ENCODE measurements at regions not wholly inside any gene's neighbourhood (a gene's known extent, or its start where the extent isn't known, plus 50 kb on each side); places are given as distances from the start of the nearest gene placed in this dataset.

DNA sequence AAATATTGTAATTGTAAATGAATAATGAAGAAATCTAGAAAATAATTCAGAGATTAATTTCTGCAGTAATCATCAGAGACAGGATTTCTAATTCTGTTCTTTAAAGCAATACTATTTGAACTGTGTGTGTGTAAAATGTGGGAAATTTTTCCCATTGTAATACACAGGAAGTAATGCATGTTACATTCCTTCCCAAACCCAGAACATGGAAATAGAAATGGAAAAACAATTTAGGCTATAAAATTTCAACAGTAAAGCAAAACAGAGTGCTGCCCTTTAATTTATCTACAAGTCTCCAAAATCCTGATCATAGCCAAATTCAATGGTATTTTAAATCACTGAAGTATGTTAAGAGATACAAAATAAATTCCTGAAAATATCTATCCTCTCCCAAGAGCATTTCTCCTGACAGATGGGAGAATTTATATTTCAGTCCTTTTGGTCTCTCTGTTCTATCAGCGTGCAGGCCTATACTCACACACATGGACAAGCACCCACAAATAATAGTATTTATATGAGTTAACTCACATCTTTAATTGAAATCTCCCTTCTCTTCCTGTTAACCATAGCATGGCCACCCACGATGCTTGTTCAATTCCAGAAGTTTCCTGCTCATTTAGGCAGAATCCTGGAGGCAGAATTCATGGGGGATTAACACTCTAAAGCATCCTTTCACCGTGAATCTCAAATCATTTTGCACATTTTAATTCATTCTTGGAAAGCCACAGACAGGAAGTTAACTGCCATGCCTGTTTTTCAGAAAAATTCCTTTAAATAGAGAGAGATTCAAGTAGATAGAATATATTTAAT is 1465.4 kb upstream of the FLRT2 start:
- no peak for TF ChIP-seq POLR2A (IDR thresholded peaks at IDR 0.05)
- TF ChIP-seq, protein P1, sequence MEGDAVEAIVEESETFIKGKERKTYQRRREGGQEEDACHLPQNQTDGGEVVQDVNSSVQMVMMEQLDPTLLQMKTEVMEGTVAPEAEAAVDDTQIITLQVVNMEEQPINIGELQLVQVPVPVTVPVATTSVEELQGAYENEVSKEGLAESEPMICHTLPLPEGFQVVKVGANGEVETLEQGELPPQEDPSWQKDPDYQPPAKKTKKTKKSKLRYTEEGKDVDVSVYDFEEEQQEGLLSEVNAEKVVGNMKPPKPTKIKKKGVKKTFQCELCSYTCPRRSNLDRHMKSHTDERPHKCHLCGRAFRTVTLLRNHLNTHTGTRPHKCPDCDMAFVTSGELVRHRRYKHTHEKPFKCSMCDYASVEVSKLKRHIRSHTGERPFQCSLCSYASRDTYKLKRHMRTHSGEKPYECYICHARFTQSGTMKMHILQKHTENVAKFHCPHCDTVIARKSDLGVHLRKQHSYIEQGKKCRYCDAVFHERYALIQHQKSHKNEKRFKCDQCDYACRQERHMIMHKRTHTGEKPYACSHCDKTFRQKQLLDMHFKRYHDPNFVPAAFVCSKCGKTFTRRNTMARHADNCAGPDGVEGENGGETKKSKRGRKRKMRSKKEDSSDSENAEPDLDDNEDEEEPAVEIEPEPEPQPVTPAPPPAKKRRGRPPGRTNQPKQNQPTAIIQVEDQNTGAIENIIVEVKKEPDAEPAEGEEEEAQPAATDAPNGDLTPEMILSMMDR (IDR thresholded peaks at IDR 0.05): no peak
